ENCODE measurements at regions not wholly inside any gene's neighbourhood (a gene's known extent, or its start where the extent isn't known, plus 50 kb on each side); places are given as distances from the start of the nearest gene placed in this dataset.

- Histone ChIP-seq H3K36me3 (ENCODE audit: insufficient read depth, low read depth, low read length) (no peaks in the 10 kb centered on the region), H3K27me3 (ENCODE audit: insufficient read depth, low read length) (no peaks in the 10 kb centered on the region), H3K27ac (ENCODE audit: low read length) (no peak overlapping the region), H3K9me3 (ENCODE audit: insufficient read depth, low read depth, low read length) (no peaks in the 10 kb centered on the region), H3K4me1 (ENCODE audit: insufficient read depth, low read length) (no peaks in the 10 kb centered on the region), H3K9ac (ENCODE audit: low read depth, low read length) (no peak overlapping the region), H3K4me3 (ENCODE audit: low read length) (no peak overlapping the region)
These were observed 51.9 kb upstream of the DCTD start for GRCh38 chr4:182968917-182969650.

- Histone ChIP-seq H3K27ac (ENCODE audit: low read length) (no peak overlapping the region), H3K4me1 (ENCODE audit: insufficient read depth, low read length) (no peaks in the 10 kb centered on the region), H3K9me3 (ENCODE audit: insufficient read depth, low read depth, low read length) (no peaks in the 10 kb centered on the region), H3K27me3 (ENCODE audit: insufficient read depth, low read length) (no peaks in the 10 kb centered on the region), H3K9ac (ENCODE audit: low read depth, low read length) (no peak overlapping the region), H3K36me3 (ENCODE audit: insufficient read depth, low read depth, low read length) (no peaks in the 10 kb centered on the region), H3K4me3 (ENCODE audit: low read length) (no peak overlapping the region)
These were observed 50.2 kb upstream of the DCTD start for GRCh38 chr4:182967403-182967802.
